HG03135 (cell line): ENCODE measurements at regions not wholly inside any gene's neighbourhood (a gene's known extent, or its start where the extent isn't known, plus 50 kb on each side); places are given as distances from the start of the nearest gene placed in this dataset.
"Not testable (repeated sequence)": the region's sequence is repeated elsewhere in the genome, so short reads cannot be mapped to it uniquely, and the experiment has no call there.

Experiments used
- ATAC-seq: cut with Tn5 transposase; IDR thresholded peaks from one replicate; pipeline ENCODE4 v1.9.1; 2021; ENCODE audit warnings: mild to moderate bottlenecking, moderate library complexity; ENCODE audit not compliant: unreplicated experiment

DNA sequence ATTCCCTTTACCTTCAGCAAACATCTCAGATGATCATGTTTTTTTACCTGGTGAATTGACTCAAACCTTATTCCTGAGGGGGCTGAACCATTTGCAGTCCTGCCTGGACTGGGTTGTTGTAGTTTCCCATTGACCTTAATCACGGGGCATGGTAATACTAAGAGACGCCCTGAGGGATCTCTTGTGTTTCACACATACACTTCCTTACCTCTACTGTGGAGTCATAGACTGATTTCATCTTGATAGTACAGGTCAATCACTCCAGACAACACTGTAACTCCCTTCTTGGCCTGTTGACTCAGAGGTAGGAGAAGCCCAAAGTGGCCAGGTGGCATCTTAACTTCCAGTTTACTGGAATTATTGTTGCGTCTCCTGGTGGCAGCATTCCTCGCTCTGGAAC lies 1064.0 kb upstream of the PCDH10 start:
- ATAC-seq, result no peak

DNA sequence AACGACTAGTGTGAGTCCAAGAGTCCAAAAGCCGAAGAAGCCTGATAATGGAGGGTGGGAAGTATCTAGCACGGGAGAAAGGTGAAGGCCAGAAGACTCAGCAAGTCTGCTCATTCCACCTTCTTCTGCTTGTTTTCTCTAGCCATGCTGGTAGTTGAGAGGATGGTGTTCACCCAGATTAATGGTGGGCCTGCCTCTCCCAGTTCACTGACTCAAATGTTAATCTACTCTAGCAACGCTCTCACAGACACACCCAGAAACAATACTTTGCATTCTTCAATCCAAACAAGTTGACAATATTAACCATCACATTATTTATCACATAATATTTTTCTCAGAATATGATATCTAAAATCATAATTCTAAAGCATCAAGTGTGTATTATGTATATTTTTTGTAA lies 1055.1 kb upstream of the PCDH10 start:
- no peak for ATAC-seq

DNA sequence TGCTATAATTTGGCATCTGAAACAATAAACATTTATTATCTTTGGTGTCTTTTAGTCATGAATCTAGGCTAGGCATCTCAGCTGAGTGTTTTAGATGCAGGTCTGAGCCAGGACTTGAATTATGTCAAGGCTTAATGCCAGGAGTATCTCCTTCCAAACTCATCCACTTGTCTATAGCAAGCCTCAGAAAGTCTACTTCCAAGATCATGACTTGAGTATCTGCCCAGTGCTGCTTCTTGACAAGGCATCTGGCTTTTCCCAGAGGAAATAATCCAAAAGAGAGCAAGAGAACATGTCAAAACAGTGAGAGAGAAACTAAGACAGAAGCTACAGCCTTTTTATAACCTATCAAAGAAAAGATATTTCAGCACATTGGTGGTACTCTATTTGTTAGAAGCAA lies 1052.1 kb upstream of the PCDH10 start:
- no peak for ATAC-seq

DNA sequence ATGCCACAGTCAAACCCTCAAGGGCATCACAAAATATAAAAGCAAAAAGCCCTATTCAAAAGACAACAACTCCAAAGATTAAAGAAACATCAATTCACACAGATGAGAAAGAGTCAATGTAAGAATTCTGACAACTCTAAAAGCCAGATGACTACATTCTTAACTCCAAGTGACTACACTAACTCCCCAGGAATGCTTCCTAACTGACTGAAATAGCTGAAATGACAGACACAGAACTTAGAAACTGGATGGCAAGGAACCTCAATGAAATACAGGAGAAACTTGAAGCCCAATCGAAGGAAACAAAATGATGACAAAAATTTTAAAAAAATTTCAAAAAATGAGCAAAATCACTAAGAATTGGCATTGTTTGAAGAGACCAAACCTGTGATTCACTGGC lies 1047.6 kb upstream of the PCDH10 start:
- no peak for ATAC-seq

DNA sequence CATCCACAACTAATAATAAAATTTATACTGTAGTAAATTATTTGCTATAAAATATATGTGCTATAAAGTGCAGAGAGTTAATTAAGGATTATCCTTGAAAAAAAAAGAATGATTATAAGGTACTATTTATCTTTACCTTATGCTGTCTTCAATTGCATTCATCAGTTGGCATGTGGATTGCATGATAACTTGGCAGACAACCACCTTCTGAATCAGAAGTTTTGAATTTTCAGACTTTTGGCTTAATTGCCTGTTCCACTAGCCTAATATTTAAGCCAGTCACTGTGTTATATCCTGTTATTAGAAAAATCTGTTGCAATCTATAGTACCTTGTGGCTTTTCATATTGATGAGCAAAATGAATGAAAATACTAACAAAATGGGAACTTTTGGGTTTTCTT lies 1040.3 kb upstream of the PCDH10 start:
- no peak for ATAC-seq

DNA sequence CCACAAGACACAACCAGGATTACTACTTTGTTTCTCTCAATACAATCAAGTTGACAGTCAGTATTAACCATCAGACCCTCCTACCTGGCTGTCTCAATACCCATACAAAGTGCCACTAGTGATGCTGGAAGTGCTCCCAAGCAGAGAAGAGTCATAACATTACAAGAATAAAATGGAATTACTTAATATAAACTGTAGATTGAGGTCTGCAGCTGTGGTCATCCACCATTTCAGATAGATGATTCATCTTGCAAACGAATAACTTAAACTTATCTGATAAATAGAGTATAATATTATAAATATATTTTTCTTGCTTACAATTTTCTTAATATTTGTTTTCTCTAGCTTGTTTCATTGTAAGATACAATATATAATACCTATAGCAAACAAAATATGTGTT lies 1034.2 kb upstream of the PCDH10 start:
- ATAC-seq, result no peak

DNA sequence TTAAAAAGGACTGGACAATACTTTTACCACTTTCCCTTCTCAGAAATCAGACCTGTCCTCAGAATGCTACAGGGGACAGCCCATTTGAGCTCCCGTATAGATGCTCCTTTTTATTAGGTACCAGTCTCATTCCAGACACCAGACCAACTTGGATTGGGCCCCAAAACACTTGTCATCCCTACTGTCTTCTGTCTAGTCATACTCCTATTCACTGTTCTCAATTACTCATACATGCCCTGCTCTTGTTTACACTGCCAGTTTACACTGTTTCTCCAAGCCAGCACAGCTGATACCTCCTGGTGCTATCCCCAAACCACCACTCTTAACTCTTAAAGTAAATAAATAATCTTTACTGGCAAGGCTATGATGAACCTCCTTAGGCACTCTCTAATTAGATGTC lies 1026.4 kb upstream of the PCDH10 start:
- not testable (repeated sequence) for ATAC-seq

DNA sequence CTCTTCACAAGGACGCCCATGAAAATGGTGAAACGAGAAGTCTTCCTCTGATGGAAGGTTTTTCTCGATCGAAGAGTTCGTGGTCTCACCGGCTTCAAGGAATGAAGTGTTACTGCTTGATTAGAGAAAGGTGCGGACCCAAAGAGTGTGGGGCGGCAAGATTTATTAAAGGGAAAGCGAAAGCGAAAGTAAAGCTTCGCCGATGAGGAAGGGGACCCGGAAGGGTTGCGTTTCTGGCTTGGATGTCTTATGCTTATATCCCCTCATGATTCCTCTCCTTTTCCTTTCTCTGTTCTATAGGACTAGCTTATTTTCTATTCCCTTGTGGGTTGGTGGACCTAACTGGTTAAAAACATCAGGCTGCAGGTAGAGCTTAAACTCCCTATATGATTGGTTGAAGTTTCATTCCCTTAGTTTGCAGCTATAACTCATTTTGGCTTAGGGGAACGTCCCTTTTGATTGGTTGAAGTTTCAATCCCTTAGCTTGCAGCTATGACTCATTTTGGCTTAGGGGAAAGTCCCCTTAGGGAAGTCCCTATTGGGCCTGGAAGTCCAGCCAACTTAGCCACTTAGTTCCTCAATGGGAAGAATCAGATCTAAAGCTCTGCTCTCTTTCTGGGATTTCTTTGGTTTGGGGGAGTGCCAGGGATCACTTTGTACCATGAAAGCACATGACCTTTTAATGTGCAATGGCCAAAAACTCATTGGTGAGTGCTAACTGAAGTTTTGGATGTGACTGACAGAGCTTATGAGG lies 1025.0 kb upstream of the PCDH10 start:
- no peak for ATAC-seq

DNA sequence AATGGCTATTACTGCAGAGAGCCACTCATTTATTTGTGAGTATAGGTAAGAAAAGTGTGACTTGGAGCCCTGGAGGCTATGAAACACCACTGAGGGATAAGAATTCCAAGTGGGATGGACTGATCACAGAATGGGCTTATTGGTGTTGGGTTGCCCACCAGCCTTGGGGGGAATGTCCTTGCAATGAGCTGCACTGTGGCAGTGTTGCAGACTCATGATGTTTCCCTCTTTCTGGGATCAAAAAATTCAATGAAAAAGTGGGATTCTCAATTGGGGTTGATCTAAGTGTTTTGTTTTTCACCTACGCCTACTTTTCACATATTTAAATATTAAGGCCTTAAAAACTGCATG lies 1024.5 kb upstream of the PCDH10 start:
- no peak for ATAC-seq

DNA sequence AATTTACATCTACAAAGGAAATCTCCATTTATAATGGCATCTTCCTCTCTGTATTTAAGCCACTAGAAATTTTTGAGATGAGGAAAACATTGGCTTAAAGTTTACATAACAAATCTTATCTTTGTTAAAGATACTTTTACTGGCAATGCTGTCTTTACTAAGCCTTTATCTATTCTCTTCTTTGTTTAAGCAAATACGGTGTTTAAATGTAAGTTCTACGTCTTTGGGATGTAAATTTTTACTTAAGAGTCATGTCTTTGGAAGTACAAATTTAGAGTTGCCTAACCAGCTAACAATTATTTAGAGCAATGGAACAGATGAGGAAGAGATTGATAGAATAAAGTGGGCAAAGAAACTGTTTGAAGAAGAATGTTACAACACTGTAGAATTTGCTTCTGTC lies 1024.0 kb upstream of the PCDH10 start:
- no peak for ATAC-seq

DNA sequence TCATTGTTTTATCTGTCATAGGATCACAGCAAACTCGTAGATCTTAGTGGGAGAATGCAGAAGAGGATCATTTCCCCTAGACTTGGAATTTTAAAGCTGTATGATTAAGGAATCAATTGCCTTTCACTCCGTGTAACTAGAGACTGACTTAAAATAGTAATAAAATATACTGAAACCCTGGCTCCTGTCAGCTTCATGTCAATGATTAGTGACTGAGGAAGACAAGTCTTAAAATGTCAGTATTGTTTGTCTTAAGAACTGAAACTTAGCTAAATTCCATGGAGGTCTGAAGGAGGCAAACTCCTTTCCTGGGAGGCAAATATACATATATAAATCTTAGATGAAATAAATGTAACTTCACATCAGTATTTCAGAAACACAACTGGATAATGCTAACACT lies 1016.7 kb upstream of the PCDH10 start:
- no peak for ATAC-seq

DNA sequence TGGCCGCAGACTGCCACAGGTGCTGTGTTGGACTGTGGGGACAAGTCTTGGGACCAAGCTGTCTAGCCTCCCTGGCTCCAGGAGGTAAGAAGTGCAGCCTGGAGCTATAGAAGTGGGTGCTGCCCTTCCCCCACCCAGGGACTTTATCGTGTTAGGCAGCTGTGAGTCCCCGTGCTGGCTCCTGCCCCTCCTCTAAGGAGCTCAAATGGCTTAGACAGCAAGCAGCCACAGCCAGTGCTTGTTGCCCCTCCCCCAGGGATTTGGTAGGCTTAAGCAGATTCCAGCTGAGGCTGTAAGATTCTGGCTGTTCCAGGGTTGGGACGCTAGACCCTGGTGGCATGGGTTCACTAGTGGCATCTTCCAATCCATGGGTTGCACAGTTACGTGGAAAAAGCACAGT lies 979.4 kb upstream of the PCDH10 start:
- no peak for ATAC-seq

DNA sequence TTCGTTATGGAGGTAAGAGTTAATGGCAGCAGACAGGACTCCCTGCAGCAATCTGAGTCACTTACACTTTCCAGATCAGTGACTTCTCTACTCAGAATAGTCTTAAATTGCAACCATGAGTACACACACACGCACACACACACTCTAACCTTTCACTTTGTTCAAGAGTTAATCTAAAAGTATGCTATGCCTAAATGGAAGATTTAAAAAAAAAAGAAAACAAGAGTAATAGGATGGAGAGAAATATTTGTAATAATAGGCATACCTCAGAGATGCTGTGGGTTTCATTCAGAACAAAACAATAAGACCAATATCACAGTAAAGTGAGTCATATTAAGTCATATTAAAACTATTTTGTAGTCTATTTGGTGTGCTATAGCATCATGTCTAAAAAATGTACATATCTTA lies 969.1 kb upstream of the PCDH10 start:
- ATAC-seq, result no peak

DNA sequence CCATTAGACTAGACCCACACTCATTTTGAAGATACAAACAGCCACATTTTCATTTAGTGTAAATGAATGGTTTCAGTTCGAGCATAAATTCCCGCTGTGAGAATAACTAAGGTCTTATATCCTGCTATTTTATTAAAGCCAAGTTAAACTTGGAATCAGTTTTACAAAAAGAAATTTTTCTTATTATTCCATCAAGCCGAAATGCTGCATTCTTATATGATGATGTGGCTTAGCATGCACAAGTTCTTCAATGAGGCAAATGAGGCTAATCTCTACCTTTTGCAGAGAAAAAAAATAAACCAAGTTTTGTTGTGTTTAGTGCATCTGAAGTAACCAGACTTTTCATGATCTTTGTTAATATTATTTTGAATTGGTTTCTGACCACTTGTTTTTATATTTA lies 953.9 kb upstream of the PCDH10 start:
- ATAC-seq, result no peak

DNA sequence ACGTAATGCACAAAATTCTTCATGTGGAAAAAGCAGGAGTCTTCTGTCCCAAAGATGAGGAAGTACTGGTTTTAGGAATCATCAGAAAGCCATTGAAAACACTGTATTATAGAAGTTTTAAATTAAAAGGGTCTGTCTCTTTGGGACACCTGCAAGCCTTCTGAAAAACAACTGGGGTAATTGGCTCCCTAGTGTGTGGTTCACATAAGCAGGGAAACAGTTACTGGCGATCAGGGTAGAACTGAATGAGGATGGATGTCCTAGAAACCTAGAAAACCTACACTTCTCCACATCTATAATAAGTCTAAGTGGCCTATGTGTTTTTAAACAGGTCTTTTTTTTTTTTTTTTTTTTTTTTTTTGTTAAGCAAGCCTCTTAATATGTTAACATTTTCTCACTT lies 945.5 kb upstream of the PCDH10 start:
- no peak for ATAC-seq

DNA sequence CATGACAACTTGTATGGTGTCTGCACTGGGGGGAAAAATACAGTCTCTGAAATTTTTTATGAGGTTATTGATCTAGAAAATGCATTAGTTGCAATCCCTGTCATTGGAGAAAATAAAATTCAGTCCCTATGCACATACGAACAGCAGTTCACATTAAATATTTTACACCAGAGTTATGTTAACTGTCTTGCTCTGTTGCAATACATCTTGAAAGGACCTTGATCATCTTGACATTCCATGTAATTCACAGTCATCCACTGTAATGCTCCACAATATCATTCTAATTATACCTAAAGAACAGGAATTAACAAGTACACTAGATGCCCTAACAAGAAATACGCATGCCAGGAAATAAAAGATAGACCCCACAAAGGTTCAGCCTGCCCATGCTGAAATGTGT lies 934.6 kb upstream of the PCDH10 start:
- no peak for ATAC-seq

DNA sequence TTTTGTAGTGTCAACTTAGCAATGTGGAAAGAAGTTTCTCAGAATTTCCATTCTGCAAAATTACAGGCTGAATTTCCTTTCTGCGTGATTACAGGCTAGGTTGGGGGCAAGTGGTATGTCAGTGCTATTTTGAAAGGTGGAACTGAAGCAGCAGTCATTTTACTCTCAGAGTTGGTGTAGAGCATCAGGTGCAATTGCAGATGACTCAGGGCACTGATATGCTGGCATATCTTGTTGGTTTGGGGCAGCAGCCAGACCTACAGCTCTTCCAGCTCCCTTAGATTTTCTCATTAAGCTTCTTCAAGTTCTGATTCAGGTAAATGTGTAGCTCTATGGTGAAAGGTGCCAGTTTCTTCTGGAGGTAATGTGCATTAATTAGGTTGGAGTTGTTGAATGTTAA lies 930.7 kb upstream of the PCDH10 start:
- ATAC-seq, result no peak

DNA sequence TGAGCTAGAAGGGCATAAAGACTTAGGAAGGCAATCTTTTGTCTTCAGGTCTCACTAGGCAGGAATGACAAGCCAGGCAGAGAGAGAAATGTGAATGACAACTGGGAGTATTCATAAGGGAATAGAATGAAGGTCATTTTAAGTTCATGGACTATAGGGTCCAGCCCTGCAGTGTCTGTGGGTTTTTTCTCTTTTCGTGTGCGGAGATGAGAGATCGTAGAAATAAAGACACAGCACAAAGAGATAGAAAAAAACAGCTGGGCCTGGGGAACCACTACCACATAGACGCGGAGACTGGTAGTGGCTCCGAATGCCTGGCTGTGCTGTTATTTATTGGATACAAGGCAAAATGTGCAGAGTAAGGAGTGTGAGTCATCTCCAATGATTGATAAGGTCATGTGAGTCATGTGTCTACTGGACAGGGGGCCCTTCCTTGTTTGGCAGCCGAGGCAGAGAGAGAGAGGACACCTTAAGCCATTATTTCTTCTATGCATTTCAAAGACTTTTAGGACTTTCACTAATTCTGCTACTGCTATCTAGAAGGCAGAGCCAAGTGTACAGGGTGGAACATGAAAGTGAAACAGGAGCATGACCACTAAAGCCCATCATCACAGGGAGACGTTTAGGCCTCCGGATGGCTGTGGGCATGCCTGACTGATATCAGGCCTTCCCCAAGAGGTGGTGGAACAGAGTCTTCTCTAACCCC lies 921.8 kb upstream of the PCDH10 start:
- ATAC-seq, result no peak

DNA sequence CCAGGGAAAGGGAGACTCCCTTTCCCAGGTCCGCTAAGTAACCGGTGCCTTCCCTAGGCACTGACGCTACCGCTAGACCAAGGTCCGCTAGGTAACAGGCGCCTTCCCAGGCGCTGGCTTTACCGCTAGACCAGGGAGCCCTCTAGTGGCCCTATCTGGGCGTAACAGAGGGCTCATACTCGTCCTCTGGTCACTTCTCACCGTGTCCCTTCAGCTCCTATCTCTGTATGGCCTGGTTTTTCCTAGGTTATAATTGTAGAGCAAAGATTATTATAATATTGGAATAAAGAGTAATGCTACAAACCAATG lies 921.3 kb upstream of the PCDH10 start:
- ATAC-seq, result not testable (repeated sequence)

DNA sequence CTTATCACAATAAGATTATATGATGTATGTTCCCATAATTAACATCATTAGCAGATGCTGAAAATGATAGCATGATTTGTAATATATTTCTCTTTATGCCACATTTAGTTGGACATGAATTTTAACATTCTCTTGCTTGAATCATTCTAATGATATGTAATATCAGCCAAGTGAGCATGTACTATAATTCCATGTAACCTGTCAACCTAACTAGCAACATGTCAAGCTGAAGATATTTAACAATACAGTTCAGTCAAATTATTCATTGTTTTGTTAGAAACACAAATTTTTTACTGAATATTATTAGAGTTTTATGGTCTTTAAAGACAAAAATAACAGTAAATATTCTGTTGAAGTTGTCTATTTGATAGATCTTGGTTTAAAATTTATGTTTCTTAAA lies 920.4 kb upstream of the PCDH10 start:
- ATAC-seq, result no peak

DNA sequence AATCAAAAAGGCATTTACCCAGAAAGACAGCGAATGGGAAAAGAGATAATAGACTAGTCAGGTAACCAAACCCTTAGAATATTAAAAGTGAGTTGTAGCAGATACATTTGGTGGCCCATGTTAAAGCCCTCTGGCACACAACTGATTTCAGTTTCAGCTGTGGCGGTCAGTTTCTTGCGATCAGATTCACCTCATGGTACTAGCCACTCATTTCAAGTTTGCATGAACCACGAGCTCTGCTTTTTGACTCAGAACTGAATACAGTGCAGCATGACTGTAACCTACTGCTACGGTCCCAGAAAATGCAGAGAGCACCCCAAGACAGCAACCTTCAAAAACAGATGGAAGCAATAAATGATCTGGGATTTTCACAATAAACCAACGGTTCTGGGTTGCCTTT lies 919.1 kb upstream of the PCDH10 start:
- ATAC-seq, result no peak

DNA sequence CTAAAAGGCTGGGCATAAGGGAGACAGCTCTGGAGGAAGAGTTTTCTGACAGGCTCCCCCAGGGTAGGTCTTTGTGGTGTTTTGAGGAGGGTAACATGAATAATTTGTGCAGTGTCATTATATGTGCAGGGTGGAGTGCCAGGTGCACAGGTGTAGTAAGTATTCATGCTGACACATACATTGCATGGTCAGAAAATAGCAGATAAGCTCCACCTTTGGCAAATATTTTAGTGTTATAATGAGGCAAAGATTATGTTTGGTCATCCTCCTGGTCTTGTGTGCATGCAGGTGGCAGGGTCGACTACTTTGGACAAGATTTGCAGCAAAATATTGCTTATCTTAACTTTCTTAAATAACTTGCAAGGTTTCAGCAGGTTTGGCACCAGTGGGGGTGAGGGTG lies 910.4 kb upstream of the PCDH10 start:
- no peak for ATAC-seq

DNA sequence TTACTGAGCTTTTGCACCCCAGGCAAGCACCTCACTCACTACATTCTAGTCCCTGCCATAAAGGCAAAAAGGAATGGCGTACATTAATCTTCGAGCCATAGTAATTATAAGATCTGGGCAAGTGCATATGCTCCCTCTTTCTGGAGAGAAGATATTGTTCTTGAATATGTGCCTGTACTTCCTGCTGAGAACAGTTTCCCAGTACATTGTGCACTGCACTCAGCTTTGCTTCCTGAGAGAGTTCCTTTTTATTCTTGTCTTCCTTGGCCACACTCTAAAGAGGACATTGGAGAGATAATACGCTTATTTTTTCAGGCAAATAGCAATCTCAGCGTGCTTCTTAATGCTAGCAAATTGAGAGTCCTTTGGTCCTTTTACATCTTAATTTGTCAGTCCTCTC lies 909.0 kb upstream of the PCDH10 start:
- ATAC-seq, result no peak
